RKO (cell line): ENCODE measurements at regions not wholly inside any gene's neighbourhood (a gene's known extent, or its start where the extent isn't known, plus 50 kb on each side); places are given as distances from the start of the nearest gene placed in this dataset.
"Not testable (repeated sequence)": the region's sequence is repeated elsewhere in the genome, so short reads cannot be mapped to it uniquely, and the experiment has no call there.

ENCODE experiments used
- DNase-seq: peaks from one replicate; pipeline ENCODE4 v3.0.0-alpha.2; 2016; ENCODE audit warnings: low spot score

GRCh38 chr4:64216741-64217140 is 192.5 kb downstream of the TECRL start:
- no peak for DNase-seq

GRCh38 chr4:64205376-64205775 is 203.9 kb downstream of the TECRL start:
- DNase-seq, result no peak

GRCh38 chr4:64200001-64200555 is 209.2 kb downstream of the TECRL start:
- DNase-seq, result no peak

GRCh38 chr4:64195582-64195981 is 213.7 kb downstream of the TECRL start:
- no peak for DNase-seq

- DNase-seq, result no peak
These were observed 216.4 kb downstream of the TECRL start for GRCh38 chr4:64192731-64193412.

GRCh38 chr4:64174247-64174882 is 234.9 kb downstream of the TECRL start:
- DNase-seq, result no peak

GRCh38 chr4:64166365-64166764 is 242.9 kb downstream of the TECRL start:
- no peak for DNase-seq

- peak; percentile 89 for DNase-seq
These were observed 250.5 kb downstream of the TECRL start for GRCh38 chr4:64158648-64159326.

- no peak for DNase-seq
These were observed 251.9 kb downstream of the TECRL start for GRCh38 chr4:64157397-64157796.

- no peak for DNase-seq
These were observed 253.0 kb downstream of the TECRL start for GRCh38 chr4:64156253-64156652.

- DNase-seq, result no peak
These were observed 263.2 kb downstream of the TECRL start for GRCh38 chr4:64146030-64146429.

GRCh38 chr4:64144994-64145393 is 264.3 kb downstream of the TECRL start:
- DNase-seq, result no peak

GRCh38 chr4:64130907-64131306 is 278.3 kb downstream of the TECRL start:
- no peak for DNase-seq

- DNase-seq, result no peak
These were observed 283.9 kb downstream of the TECRL start for GRCh38 chr4:64125354-64125753.

GRCh38 chr4:64121803-64122202 is 287.4 kb downstream of the TECRL start:
- DNase-seq, result no peak

GRCh38 chr4:64105903-64106302 is 303.3 kb downstream of the TECRL start:
- DNase-seq, result no peak

- peak; percentile 36 for DNase-seq
These were observed 313.9 kb downstream of the TECRL start for GRCh38 chr4:64095398-64095797.

- DNase-seq, result peak; percentile 48
These were observed 329.9 kb downstream of the TECRL start for GRCh38 chr4:64079316-64079715.

GRCh38 chr4:64068096-64068495 is 341.2 kb downstream of the TECRL start:
- peak; percentile 12 for DNase-seq

- DNase-seq, result no peak
These were observed 346.3 kb downstream of the TECRL start for GRCh38 chr4:64062991-64063390.

- DNase-seq, result not testable (repeated sequence)
These were observed 372.2 kb downstream of the TECRL start for GRCh38 chr4:64037033-64037432.

- DNase-seq, result no peak
These were observed 386.7 kb downstream of the TECRL start for GRCh38 chr4:64022560-64022959.

GRCh38 chr4:64016893-64017292 is 392.4 kb downstream of the TECRL start:
- no peak for DNase-seq
